ENCODE measurements at regions not wholly inside any gene's neighbourhood (a gene's known extent, or its start where the extent isn't known, plus 50 kb on each side); places are given as distances from the start of the nearest gene placed in this dataset.
A peak's percentile ranks its signal among the peaks of the same experiment; 100 is the strongest.
"Not testable (repeated sequence)": the region's sequence is repeated elsewhere in the genome, so short reads cannot be mapped to it uniquely, and the experiment has no call there.

DNA sequence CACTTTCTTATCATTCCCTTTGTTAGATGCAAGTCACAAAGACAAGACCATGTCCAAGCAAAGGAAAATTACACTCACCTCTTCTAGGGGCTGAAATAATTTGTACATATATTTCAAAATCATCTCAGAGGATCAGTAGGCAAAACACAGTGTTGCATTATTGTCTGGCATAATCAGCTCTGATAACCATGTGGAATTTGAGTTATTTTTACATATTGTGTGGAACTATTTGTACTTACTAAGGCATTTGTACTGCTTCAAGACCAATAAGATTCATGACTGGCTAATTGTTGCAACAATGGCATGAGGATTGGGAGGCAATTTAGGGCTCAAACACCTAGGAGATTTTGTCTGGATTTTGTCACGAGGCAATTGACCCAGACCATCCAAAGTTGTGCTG is 1716.4 kb downstream of the BRINP3 start:
- no peak for ATAC-seq
- no peak for DNase-seq (ENCODE audit: low spot score)

GRCh38 chr1:188762166-188762743 is 1715.4 kb downstream of the BRINP3 start:
- ATAC-seq (no peak), DNase-seq (ENCODE audit: low spot score) (no peak)

DNA sequence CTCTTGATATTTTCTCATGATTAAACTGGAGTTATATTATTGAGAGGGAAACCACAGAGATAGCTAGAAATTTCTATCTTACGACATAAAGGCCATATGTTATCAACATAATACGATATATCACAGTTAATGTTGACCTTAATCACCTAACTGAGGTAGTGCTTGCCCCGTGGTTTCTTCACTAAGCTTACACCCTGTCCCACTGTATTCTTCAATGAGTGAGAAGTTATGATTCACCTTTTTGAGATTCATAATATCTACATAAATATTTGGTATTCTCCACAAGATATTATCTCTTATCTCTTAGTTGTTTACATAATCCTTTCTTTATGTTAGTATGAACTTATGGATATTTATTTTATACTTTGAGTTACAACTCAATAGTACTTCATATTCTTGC is 1714.1 kb downstream of the BRINP3 start:
- no peak for ATAC-seq
- no peak for DNase-seq (ENCODE audit: low spot score)

GRCh38 chr1:188769181-188769580 is 1708.5 kb downstream of the BRINP3 start:
- DNase-seq (ENCODE audit: low spot score) (no peak), ATAC-seq (no peak)

DNA sequence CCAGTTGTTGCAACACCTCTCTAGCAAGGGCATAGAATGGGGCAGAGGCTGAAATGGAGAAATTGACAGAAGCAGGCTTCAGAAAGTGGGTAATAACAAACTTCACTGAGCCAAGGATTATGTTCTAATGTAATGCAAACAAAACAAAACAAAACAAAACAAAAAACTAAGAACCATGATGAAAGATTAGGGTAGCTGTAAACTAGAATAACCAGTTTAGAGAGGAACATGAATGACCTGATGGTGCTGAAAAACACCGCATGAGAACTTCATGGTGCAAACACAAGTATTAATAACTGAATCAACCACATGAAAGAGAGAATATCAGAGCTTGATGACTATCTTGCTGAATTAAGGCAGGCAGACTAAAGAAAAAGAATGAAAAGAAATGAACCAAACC is 1707.7 kb downstream of the BRINP3 start:
- ATAC-seq (no peak), DNase-seq (ENCODE audit: low spot score) (no peak)

DNA sequence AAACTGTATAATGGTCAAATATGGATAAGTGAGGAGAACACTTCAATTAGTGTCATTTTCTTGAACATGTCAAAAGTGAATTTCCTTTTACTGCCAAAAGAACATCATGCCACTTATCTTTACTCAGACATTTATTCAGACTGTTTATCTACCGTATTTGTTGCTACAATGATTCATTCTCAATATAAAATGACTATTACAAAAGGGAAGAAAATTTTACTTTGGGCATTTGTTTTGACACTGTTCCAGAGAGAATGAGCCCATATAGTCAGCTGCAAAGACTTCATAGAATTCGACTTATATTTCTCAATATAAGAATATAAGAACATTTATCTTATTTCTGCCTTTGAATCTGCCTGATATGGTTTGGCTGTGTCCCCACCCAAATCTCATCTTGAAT is 1699.1 kb downstream of the BRINP3 start:
- no peak for DNase-seq (ENCODE audit: low spot score)
- ATAC-seq, result no peak

DNA sequence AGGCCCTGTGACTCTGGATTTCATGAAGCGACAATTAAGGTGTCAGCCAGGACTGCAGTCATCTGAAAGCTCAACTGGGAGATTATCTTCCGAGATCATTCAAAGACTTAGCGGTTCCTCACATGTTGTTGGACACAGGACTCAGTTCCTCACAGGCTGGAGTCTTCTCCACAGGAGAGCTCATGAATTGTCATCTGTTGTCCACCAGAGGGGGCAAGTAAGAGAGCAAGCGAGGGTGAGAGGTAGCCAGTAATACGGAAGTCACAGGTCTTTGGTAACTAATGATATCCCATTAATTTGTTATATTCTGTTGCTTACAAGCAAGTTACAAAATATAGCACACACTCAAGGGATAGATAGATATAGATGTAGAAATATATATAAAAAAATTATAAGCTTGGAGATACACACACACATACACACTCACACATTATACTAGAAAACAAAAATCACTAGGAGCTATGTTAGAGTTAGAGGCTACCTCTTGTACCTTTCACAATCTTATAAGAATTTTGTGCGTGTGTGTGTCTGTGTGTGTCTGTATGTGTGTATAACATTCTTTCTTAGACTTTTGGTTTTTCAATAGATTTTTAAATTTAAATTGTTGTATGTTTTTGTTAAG is 1695.3 kb downstream of the BRINP3 start:
- DNase-seq (ENCODE audit: low spot score) (no peak), ATAC-seq (peak; percentile 99)

DNA sequence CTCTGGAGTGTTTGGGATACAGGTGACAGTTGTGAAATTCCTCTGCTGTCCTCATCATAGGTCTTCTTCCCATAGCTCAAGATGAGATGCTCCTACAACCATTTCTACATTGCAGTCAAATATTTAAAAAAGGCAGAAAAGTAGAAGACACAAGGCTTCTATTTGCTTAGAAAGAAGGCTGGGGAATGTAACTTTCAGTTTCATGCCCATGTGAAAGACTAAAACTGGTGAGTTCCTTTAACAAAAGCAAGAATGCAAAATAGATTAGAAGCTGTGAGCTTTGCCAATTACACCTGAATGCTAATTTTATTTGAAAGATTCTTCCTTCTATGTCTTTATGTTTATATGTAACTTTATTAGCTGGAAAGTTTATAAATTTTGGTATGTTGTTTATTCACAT is 1682.7 kb downstream of the BRINP3 start:
- DNase-seq (ENCODE audit: low spot score) (no peak), ATAC-seq (no peak)

GRCh38 chr1:188812153-188812552 is 1665.5 kb downstream of the BRINP3 start:
- not testable (repeated sequence) for ATAC-seq; DNase-seq (ENCODE audit: low spot score)

DNA sequence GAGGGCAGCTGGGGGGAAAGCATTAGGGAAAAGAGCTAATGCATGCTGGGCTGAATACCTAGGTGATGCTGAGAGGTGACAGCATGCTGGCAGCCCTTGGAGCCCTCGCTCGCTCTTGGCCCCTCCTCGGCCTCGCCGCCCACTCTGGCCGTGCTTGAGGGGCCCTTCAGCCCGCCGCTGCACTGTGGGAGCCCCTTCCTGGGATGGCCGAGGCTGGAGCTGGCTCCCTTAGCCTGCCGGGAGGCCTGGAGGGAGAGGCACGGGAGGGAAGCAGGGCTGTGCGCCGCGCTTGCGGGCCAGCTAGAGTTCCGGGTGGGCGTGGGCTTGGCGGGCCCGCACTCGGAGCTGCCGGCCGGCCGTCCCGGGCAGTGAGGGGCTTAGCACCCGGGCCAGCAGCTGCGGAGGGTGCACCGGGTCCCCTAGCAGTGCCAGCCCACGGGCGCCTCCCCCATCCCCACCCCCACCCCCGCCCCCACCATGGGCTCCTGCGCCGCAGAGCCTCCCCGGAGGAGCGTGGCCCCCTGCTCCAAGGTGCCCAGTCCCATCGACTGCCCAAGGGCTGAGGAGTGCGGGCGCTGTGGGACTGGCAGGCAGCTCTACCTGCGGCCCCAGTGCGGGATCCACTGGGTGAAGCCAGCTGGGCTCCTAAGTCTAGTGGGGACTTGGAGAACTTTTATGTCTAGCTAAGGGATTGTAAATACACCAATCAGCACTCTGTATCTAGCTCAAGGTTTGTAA is 1664.7 kb downstream of the BRINP3 start:
- not testable (repeated sequence) for DNase-seq (ENCODE audit: low spot score); ATAC-seq

DNA sequence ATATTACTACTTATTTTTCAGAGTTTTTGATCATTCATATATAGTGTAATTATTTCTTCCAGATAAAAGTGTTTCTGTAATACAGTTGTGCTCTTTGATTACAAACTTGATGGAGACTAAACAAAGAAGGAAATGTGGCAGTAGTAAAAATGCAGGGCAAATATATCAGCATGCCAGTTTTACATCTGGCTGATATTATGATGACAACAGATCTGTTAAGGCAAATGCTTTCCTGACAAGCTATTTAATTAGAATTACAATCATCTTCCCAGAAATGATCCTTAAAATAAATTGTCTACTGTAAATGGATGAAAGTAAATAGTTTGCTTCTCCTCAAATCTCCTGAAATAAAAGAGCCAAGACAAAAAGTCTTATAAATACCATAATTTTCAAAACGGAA is 1659.8 kb downstream of the BRINP3 start:
- ATAC-seq (no peak), DNase-seq (ENCODE audit: low spot score) (no peak)

DNA sequence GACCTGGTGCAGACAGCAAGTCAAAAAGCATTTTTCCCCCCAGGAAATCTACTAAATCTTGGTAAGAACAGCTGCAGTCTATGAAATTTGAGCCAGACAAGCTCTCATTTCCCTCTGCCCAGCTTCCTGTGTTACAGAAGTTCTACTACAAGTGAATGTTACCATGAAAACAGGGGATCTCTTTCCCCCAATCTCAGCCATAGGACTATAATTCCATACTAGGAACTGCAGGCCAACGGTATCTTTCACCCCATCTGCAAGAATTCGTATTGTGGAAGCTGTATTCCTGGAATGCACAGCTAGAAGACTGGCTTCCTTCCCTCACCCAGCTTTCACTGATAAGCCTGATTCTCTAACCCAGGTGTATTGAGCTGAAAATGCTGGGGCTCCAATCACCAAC is 1655.4 kb downstream of the BRINP3 start:
- DNase-seq (ENCODE audit: low spot score), result no peak
- no peak for ATAC-seq

DNA sequence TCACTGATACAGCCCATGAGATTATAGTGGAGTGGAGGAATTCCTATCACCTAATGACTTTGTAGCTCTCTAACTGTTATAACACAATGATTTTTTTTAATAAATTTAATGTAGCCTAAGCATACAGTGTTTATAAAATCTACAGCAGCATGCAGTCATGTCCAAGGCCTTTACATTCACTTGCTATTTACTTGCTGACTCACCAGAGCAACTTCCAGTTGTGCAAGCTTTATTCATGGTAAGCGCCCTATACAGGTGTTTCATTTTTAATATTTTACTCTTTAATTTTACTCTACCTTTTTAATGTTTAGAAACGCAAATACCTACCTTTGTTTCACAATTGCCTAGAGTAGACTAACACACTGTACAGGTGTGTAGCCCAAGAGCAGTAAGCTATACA is 1652.2 kb downstream of the BRINP3 start:
- no peak for DNase-seq (ENCODE audit: low spot score)
- ATAC-seq, result no peak

DNA sequence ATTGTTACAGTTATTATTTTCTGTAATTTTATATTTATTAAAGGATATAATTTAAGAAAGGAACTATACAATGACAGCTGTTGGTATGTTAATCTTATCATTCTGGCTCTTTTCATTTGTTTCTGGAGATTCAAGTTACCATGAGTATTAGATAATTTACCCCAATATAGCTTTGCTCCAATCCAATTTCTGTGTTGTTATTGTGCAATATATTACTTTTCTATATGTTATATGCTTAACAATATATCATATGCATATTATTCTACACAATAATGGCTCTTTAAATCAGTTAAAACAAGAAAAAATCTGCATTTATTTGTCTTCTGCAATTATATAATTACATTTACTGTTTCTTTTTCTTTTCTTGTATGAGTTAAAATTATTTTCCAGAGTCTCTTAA is 1650.9 kb downstream of the BRINP3 start:
- ATAC-seq, result no peak

DNA sequence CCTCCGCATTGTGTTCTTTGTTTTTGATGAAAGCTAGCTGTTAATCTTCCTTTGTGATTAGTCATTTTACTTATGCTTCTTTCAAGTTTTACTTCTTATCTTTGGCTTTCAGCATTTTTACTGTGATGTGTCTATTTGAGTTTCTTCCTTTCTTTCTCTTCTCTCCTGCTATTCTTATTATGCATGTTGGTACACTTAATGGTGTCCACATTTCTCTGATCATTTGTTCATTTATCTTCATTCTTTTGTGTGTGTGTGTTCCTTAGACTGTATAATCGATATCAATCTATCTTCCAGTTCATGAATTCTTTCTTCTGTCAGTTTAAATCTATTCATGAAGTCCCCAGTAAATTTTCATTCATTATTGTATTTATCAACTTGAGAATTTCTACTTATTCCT is 1650.3 kb downstream of the BRINP3 start:
- no peak for DNase-seq (ENCODE audit: low spot score)

More for the DNA sequence above, 1650.9 kb downstream of the BRINP3 start:
- DNase-seq (ENCODE audit: low spot score), result no peak

DNA sequence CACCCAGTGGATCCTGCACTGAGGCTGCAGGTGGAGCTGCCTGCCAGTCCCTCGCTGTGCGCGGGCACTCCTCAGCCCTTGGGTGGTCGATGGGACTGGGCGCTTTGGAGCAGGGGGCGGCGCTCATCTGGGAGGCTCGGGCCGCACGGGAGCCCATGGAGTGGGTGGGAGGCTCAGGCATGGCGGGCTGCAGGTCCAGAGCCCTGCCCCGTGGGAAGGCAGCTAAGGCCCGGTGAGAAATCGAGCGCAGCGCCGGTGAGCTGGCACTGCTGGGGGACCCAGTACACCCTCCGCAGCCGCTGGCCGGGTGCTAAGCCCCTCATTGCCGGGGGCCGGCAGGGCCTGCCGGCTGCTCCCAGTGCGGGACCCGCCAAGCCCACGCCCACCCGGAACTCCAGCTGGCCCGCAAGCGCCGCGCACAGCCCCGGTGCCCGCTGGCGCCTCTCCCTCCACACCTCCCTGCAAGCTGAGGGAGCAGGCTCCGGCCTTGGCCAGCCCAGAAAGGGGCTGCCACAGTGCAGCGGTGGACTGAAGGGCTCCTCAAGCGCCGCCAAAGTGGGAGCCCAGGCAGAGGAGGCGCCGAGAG is 1636.5 kb downstream of the BRINP3 start:
- ATAC-seq; DNase-seq (ENCODE audit: low spot score): not testable (repeated sequence)

More for the DNA sequence above, 1650.3 kb downstream of the BRINP3 start:
- no peak for ATAC-seq

DNA sequence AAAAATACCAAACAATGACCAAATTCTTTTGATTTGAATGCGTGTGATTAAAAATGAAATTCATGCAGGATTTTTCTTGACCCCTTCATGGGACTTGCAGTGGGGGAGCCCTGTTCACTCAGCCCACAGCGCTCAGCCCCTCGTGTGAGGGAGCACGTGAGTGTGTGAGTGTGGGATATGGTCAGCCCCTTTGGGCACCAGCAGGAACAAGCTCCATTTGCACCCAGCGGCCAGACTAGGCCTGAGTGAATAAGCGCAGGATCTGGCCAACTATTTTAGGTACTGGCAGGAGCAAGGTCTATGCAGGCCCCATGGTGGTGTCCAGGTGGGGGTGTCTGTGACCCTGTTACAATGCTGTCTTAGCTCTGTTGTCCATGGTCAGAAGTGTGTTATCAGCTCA is 1631.2 kb downstream of the BRINP3 start:
- no peak for DNase-seq (ENCODE audit: low spot score)
- ATAC-seq, result no peak

DNA sequence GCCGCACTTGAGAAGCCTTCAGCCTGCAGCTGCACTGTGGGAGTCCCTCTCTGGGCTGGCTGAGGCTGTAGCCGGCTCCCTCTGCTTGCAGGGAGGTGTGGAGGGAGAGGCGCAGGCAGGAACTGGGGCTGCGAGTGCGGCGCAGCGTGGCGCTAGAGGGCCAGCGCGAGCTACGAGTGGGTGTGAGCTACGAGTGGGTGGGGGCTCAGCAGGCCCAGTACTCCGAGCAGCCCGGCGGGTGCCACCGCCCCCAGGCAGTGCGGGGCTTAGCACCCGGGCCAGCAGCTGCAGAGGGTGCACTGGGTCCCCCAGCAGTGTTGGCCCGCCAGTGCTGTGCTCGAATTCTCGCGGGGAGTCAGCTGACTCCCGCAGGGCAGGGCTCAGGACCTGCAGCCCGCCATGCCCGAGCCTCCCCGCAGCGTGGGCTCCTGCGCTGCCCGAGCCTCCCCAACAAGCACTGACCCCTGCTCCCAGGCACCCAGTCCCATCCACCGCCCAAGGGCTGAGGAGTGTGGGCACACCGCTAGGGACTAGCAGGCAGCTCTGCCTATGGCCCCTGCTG is 1620.1 kb downstream of the BRINP3 start:
- DNase-seq (ENCODE audit: low spot score) (no peak), ATAC-seq (no peak)

GRCh38 chr1:188867614-188868013 is 1610.0 kb downstream of the BRINP3 start:
- ATAC-seq, result no peak

DNA sequence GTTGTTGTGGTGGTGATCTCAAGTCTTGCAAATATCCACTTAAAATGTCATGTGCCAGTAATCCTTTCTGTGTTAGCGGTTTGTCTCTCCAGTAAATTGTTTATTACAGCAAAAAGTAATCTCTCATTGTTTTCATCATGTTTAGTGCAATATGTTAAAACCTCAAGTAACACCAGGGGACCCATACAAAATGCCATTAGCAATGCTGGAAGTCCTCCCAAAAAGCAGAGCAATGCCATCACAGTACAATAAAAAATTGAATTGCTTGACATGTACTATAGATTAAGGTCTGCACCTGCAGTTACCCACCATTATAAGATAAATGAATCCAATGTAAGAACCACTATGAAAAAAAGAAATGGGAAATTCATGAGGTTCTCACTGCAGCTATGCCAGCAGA is 1606.5 kb downstream of the BRINP3 start:
- ATAC-seq, result no peak
- DNase-seq (ENCODE audit: low spot score), result no peak

More at GRCh38 chr1:188867614-188868013, 1610.0 kb downstream of the BRINP3 start:
- DNase-seq (ENCODE audit: low spot score), result no peak

- DNase-seq (ENCODE audit: low spot score) (no peak), ATAC-seq (no peak)
Measured at GRCh38 chr1:188872376-188872775, 1605.3 kb downstream of the BRINP3 start.

- no peak for DNase-seq (ENCODE audit: low spot score)
- ATAC-seq, result no peak
Measured at GRCh38 chr1:188877668-188878067, 1600.0 kb downstream of the BRINP3 start.

Measured in left lobe of liver (tissue), 2 donors.